Esophagus muscularis mucosa (tissue), 3 donors: ENCODE measurements at regions not wholly inside any gene's neighbourhood (a gene's known extent, or its start where the extent isn't known, plus 50 kb on each side); places are given as distances from the start of the nearest gene placed in this dataset.

ENCODE experiments used
- POLR2A ChIP-seq: fragments of 450-650 bp; IDR thresholded peaks from one replicate; pipeline ENCODE4 v1.6.1; 2017; ENCODE audit warnings: antibody characterized with exemption, moderate library complexity, mild to moderate bottlenecking, low read depth
- POLR2AphosphoS5 ChIP-seq, 2 donors: sonication (generic); formaldehyde crosslinking; IDR thresholded peaks; one replicate each; pipeline ENCODE4 v1.6.1; 2017; ENCODE audit warnings: antibody characterized with exemption in 2 of 2
- TF ChIP-seq, protein P1 (sequence below), 3 experiments: fragments of 200-600 bp in 2 of 3; fragments of 450-650 bp in 1 of 3; sonication (generic) in 2 of 3; IDR thresholded peaks; one replicate each; pipeline ENCODE4 v1.5.1; 2017 to 2019; ENCODE audit warnings: antibody characterized with exemption in 3 of 3, mild to moderate bottlenecking in 2 of 3, moderate library complexity in 1 of 3

DNA sequence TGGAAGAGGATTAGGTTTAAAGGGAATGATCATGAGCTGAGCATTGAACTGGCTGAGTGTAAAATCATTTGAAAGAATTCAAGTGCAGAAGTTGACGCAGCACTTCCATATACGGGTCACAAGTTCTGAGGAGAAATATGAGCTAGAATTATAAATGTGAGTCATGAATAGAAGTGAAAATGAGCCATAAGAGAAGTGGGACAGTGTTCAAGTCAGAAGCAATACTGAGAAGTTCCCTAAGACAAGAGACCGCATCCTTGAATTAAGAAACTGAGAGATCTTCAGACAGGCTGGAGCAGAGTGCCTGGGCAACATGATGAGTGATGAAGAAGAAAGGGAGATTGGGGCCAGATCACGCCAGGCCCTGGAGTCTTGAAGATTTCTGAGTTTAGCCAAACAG, 209.7 kb downstream of the TBX18 start:
- TF ChIP-seq, protein P1, sequence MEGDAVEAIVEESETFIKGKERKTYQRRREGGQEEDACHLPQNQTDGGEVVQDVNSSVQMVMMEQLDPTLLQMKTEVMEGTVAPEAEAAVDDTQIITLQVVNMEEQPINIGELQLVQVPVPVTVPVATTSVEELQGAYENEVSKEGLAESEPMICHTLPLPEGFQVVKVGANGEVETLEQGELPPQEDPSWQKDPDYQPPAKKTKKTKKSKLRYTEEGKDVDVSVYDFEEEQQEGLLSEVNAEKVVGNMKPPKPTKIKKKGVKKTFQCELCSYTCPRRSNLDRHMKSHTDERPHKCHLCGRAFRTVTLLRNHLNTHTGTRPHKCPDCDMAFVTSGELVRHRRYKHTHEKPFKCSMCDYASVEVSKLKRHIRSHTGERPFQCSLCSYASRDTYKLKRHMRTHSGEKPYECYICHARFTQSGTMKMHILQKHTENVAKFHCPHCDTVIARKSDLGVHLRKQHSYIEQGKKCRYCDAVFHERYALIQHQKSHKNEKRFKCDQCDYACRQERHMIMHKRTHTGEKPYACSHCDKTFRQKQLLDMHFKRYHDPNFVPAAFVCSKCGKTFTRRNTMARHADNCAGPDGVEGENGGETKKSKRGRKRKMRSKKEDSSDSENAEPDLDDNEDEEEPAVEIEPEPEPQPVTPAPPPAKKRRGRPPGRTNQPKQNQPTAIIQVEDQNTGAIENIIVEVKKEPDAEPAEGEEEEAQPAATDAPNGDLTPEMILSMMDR (IDR thresholded peaks at IDR 0.05) = no peak
- no peak for TF ChIP-seq POLR2A
- TF ChIP-seq POLR2AphosphoS5 (IDR thresholded peaks at IDR 0.05) = no peak
